Endothelial cell of umbilical vein (primary cell): ENCODE measurements at regions not wholly inside any gene's neighbourhood (a gene's known extent, or its start where the extent isn't known, plus 50 kb on each side); places are given as distances from the start of the nearest gene placed in this dataset.

Source experiments
- BruUV-seq: library from RNA; stranded (reverse); fragments of 400-500 nt; replicated peaks from 2 replicates; lab custom pipeline; 2021; lab: Mats Ljungman, UMichigan
- CTCF ChIA-PET: fragments of 300-600, 350-600 bp; sonication (Branson Sonifier 250); formaldehyde crosslinking; loops from one replicate; lab custom pipeline; 2021; ENCODE audit warnings: antibody characterized with exemption, inconsistent platforms; lab: Charles Lee
- POLR2A ChIA-PET: fragments of 300-600, 350-600 bp; sonication (Branson Sonifier 250); formaldehyde crosslinking; loops from one replicate; lab custom pipeline; 2021; ENCODE audit warnings: antibody characterized with exemption, inconsistent platforms; lab: Charles Lee
- DNase-seq: peaks from one replicate; pipeline ENCODE4 v3.0.0-alpha.2; 2011; ENCODE audit warnings: low read depth, low spot score
- FAIRE-seq: peaks from 2 replicates; lab custom pipeline; 2011; peaks lifted over from hg19 to GRCh38; lab: Jason Lieb, UNC
- H2AFZ ChIP-seq: 2 replicates; pipeline ENCODE4 v1.6.0; 2012; ENCODE audit warnings: low read depth, low read length, control low read depth, inconsistent platforms
- H3K27ac ChIP-seq: 2 replicates; pipeline ENCODE4 v1.5.1; 2011; ENCODE audit warnings: low read depth, mild to moderate bottlenecking, control low read depth, low read length, moderate library complexity; ENCODE audit not compliant: insufficient read depth
- H3K27me3 ChIP-seq, 2 experiments: 2 replicates each; pipeline versions ENCODE4 v1.6.0 to v1.6.1; 2011; ENCODE audit warnings: low read length in 2 of 2, mixed read lengths in 1 of 2; ENCODE audit not compliant: control insufficient read depth in 2 of 2, insufficient read depth in 2 of 2
- H3K36me3 ChIP-seq, 2 experiments: 2 replicates in 1 of 2; 3 replicates in 1 of 2; pipeline ENCODE4 v1.5.1; 2011; ENCODE audit warnings: low read length in 2 of 2, mild to moderate bottlenecking in 1 of 2, moderate library complexity in 1 of 2; ENCODE audit not compliant: control insufficient read depth in 2 of 2, insufficient read depth in 2 of 2; ENCODE audit errors: extremely low read depth in 1 of 2
- H3K4me1 ChIP-seq: 3 replicates; pipeline ENCODE4 v1.5.1; 2011; ENCODE audit warnings: mild to moderate bottlenecking, low read length; ENCODE audit not compliant: control insufficient read depth, insufficient read depth; ENCODE audit errors: extremely low read depth
- H3K4me2 ChIP-seq: 2 replicates; pipeline ENCODE4 v1.6.1; 2011; ENCODE audit warnings: low read length, control low read depth, mixed read lengths; ENCODE audit not compliant: insufficient read depth
- H3K4me3 ChIP-seq, 3 experiments: fragments of 200-600 bp in 1 of 3; sonication (generic), shearing (Covaris generic) in 1 of 3; replicated peaks in 1 of 3; 2 replicates each; pipeline ENCODE4 v1.5.1; 2011 to 2016; ENCODE audit warnings: control low read depth in 3 of 3, low read length in 3 of 3, mild to moderate bottlenecking in 2 of 3, inconsistent platforms in 1 of 3, low read depth in 1 of 3, moderate library complexity in 1 of 3; ENCODE audit not compliant: insufficient read depth in 1 of 3
- H3K79me2 ChIP-seq: 2 replicates; pipeline ENCODE4 v1.6.0; 2012; ENCODE audit warnings: low read length, inconsistent platforms; ENCODE audit not compliant: control insufficient read depth, insufficient read depth
- H3K9ac ChIP-seq: replicated peaks from 2 replicates; pipeline ENCODE3; 2011; ENCODE audit warnings: low read length, control low read depth; ENCODE audit not compliant: insufficient read depth; ENCODE audit errors: extremely low read depth
- H3K9me1 ChIP-seq: replicated peaks from 3 replicates; pipeline ENCODE4 v1.6.0; 2011; ENCODE audit warnings: mild to moderate bottlenecking, low read length; ENCODE audit not compliant: control insufficient read depth, insufficient read depth; ENCODE audit errors: extremely low read depth
- H3K9me3 ChIP-seq: replicated peaks from 2 replicates; pipeline ENCODE4 v1.5.1; 2012; ENCODE audit warnings: low read length, inconsistent platforms; ENCODE audit not compliant: control insufficient read depth, insufficient read depth
- H4K20me1 ChIP-seq: replicated peaks from 2 replicates; pipeline ENCODE3; 2011; ENCODE audit warnings: mild to moderate bottlenecking, low read length; ENCODE audit not compliant: control insufficient read depth, insufficient read depth; ENCODE audit errors: extremely low read depth
- CTCF ChIP-seq, 2 donors: IDR thresholded peaks; 1 replicate in 1 of 2; 2 replicates in 1 of 2; pipeline ENCODE4 v1.5.1; 2011; ENCODE audit warnings: low read length in 2 of 2, mild to moderate bottlenecking in 2 of 2, moderate library complexity in 2 of 2, control low read depth in 1 of 2, inconsistent platforms in 1 of 2, low read depth in 1 of 2; ENCODE audit not compliant: insufficient read depth in 1 of 2; ENCODE audit errors: extremely low read depth in 1 of 2
- EZH2 ChIP-seq: IDR thresholded peaks from 2 replicates; pipeline ENCODE4 v1.6.1; 2012; ENCODE audit warnings: borderline replicate concordance, low read depth, mild to moderate bottlenecking, moderate library complexity, low read length, inconsistent platforms; ENCODE audit not compliant: severe bottlenecking
- FOS ChIP-seq: IDR thresholded peaks from 2 replicates; pipeline ENCODE4 v1.6.1; 2011; ENCODE audit warnings: mild to moderate bottlenecking, low read length, moderate library complexity, borderline replicate concordance; ENCODE audit not compliant: insufficient read depth
- GATA2 ChIP-seq: IDR thresholded peaks from 2 replicates; pipeline ENCODE4 v1.7.0; 2011; ENCODE audit warnings: low read depth, mild to moderate bottlenecking, moderate library complexity, mixed read lengths, low read length; ENCODE audit not compliant: insufficient read length, insufficient read depth
- JUN ChIP-seq: IDR thresholded peaks from 2 replicates; pipeline ENCODE4 v1.6.1; 2011; ENCODE audit warnings: borderline replicate concordance, low read depth; ENCODE audit not compliant: insufficient read length, insufficient read depth
- MAX ChIP-seq: IDR thresholded peaks from 2 replicates; pipeline ENCODE4 v1.6.1; 2011; ENCODE audit not compliant: insufficient read depth, insufficient read length
- MYC ChIP-seq: IDR thresholded peaks from one replicate; pipeline ENCODE4 v1.6.1; 2011; ENCODE audit warnings: mild to moderate bottlenecking, low read depth, low read length
- POLR2A ChIP-seq: IDR thresholded peaks from 2 replicates; pipeline ENCODE4 v1.6.1; 2012; ENCODE audit warnings: low read depth, mild to moderate bottlenecking, control low read depth, low read length
- POLR2AphosphoS5 ChIP-seq: IDR thresholded peaks from 2 replicates; pipeline ENCODE4 v1.6.1; 2012; ENCODE audit warnings: low read depth, mild to moderate bottlenecking, control low read depth, low read length, moderate library complexity; ENCODE audit not compliant: insufficient read depth
- dilution Hi-C: fragments of 300-500 bp; cut with MboI; formaldehyde crosslinking; loops from one replicate; pipeline ENCODE4 v1.15.0; 2019; ENCODE audit warnings: low sequenced_read_pairs; ENCODE audit not compliant: extremely low pct_ligation_motif_present
- intact Hi-C: fragments of 100-400 bp; cut with micrococcal nuclease; formaldehyde crosslinking; loops from one replicate; pipeline ENCODE4 v1.10.0; 2022

DNA sequence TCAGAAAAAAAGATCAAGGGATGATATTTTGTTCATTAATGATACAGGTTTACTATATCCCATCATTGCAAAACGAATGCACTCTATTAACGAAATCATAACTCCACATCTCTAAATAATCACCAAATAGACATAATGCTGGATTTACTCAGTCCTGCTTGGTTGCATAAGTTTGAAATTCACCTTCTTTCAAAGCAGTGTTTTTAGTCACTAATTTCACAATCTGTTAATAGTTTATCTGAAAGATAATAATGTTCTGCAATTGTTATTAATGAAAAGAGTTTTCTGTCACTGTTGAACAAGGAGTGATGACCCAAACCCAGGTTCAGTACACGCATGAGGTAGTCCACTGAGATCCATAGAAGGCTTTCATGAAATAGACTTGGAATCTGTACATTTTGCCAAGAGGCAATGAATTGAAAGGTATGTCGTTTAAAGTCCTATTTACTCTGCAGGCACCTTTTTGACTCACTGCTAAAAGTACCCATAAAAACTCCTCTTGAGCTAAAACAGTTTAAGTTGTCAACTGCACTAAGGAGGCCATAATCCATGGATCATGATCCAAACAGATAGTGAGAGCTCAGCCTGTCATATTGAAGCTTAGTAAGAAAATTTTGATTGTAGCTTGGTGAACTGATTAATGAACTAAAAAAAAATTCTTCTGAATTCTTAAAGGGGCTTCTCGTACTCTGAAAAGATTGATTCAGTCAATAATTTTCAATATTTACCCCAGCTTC is 75.6 kb upstream of the MBNL1 start:
- intact Hi-C loops (no loop called here), dilution Hi-C loops (no loop called here)
- FAIRE-seq (no peak), DNase-seq (no peak)
- POLR2A ChIA-PET = no interaction called here
- H3K4me1 ChIP-seq = no peaks in the 10 kb centered on the region
- no peak overlapping the region for H3K27ac ChIP-seq
- H3K4me2 ChIP-seq = no peak overlapping the region
- H3K9ac ChIP-seq = no peak overlapping the region
- no peaks in the 10 kb centered on the region for H3K27me3 ChIP-seq
- TF ChIP-seq MYC = no peak
- no peaks in the 10 kb centered on the region for H4K20me1 ChIP-seq
- CTCF ChIA-PET = interaction anchor here (0.8 to 1.6 kb wide), 3 partner anchors 8 to 354 kb away, joined by 3 to 5 read pairs (median 4); no protein-coding TSS in a partner anchor
- H3K9me3 ChIP-seq = no peaks in the 10 kb centered on the region
- no peaks in the 10 kb centered on the region for H3K79me2 ChIP-seq
- no peaks in the 10 kb centered on the region for H3K9me1 ChIP-seq
- H2AFZ ChIP-seq = no peak overlapping the region
- no peaks in the 10 kb centered on the region for H3K36me3 ChIP-seq
- H3K4me3 ChIP-seq = no peak overlapping the region
- BruUV-seq = no TSS peak

DNA sequence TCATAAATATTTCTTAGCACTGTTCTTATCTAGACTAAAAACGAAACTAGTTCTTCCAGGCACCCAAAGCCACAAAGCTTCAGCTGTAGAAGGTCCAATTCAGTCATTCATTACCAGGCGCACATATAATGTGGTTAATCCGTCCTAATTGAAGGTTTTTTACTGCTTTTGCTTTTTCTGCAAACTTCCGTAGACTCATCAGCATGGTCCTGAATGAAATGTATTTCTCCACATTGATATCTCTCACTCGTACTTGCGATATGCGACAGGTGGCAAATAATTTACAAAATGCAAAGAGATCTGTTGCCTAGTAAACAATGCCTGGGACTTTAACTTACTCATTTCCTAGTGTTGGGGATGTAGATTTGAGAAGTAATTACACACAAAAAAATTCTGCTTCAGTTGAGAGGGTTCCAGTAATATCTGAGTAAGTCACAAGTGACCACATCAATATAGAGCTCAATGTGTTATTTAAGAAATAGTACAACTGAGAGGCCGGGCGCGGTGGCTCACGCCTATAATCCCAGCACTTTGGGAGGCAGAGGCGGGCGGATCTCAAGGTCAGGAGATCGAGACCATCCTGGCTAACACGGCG is 75.0 kb upstream of the MBNL1 start:
- Histone ChIP-seq H2AFZ (no peak overlapping the region), H3K4me1 (no peaks in the 10 kb centered on the region), H4K20me1 (no peaks in the 10 kb centered on the region), H3K9me1 (no peaks in the 10 kb centered on the region), H3K4me2 (no peak overlapping the region), H3K27ac (no peak overlapping the region), H3K36me3 (no peaks in the 10 kb centered on the region), H3K9me3 (no peaks in the 10 kb centered on the region), H3K4me3 (no peak overlapping the region), H3K27me3 (no peaks in the 10 kb centered on the region), H3K9ac (no peak overlapping the region), H3K79me2 (no peaks in the 10 kb centered on the region)
- DNase-seq (no peak), FAIRE-seq (no peak)
- intact Hi-C loops (no loop called here), dilution Hi-C loops (no loop called here)
- TF ChIP-seq MYC = no peak
- no peak for TF ChIP-seq POLR2AphosphoS5
- TF ChIP-seq JUN = no peak
- TF ChIP-seq POLR2A = no peak
- no peak for TF ChIP-seq FOS
- no peak for TF ChIP-seq EZH2
- TF ChIP-seq MAX = no peak
- TF ChIP-seq CTCF (IDR thresholded peaks at IDR 0.05; ENCODE audit: extremely low read depth in 1 of 2, insufficient read depth in 1 of 2, low read depth in 1 of 2, low read length in 2 of 2) = no peak
- no peak for TF ChIP-seq GATA2
- BruUV-seq = no TSS peak
- POLR2A ChIA-PET = no interaction called here
- CTCF ChIA-PET = interaction anchor here (0.8 to 1.6 kb wide), 3 partner anchors 9 to 355 kb away, joined by 3 to 5 read pairs (median 4); no protein-coding TSS in a partner anchor
